Colonic mucosa (tissue), 4 donors: ENCODE measurements at regions not wholly inside any gene's neighbourhood (a gene's known extent, or its start where the extent isn't known, plus 50 kb on each side); places are given as distances from the start of the nearest gene placed in this dataset.

Experiments
- DNase-seq: peaks from one replicate; pipeline ENCODE4 v3.0.0-alpha.2; 2020
- H3K27ac ChIP-seq: fragments of 200-600 bp; one replicate; pipeline ENCODE4 v1.8.0; 2021
- H3K27me3 ChIP-seq: fragments of 200-600 bp; one replicate; pipeline ENCODE4 v1.8.0; 2021
- H3K36me3 ChIP-seq: fragments of 200-600 bp; one replicate; pipeline ENCODE4 v1.8.0; 2021
- H3K4me1 ChIP-seq: fragments of 200-600 bp; one replicate; pipeline ENCODE4 v1.8.0; 2021; ENCODE audit warnings: mild to moderate bottlenecking
- H3K4me3 ChIP-seq: fragments of 200-600 bp; one replicate; pipeline ENCODE4 v1.8.0; 2021
- H3K9ac ChIP-seq, 2 donors: one replicate each; pipeline ENCODE4 v1.7.0; 2013; ENCODE audit warnings: control low read depth in 2 of 2, low read depth in 2 of 2, low read length in 2 of 2
- H3K9me3 ChIP-seq: fragments of 200-600 bp; one replicate; pipeline ENCODE4 v1.8.0; 2021
- intact Hi-C: fragments of 100-400 bp; cut with DNase I; formaldehyde crosslinking; loops from one replicate; pipeline ENCODE4 v1.14.1; 2022
- TF ChIP-seq, protein P1 (sequence below): fragments of 200-600 bp; IDR thresholded peaks from one replicate; pipeline ENCODE4 v1.8.0; 2022; ENCODE audit warnings: antibody characterized with exemption, mild to moderate bottlenecking
- donor health status: healthy.
- donor health status: DM: no; HTN: no; CAD: no.
- donor health status: DM: no; HTN: no; CAD: no.

DNA sequence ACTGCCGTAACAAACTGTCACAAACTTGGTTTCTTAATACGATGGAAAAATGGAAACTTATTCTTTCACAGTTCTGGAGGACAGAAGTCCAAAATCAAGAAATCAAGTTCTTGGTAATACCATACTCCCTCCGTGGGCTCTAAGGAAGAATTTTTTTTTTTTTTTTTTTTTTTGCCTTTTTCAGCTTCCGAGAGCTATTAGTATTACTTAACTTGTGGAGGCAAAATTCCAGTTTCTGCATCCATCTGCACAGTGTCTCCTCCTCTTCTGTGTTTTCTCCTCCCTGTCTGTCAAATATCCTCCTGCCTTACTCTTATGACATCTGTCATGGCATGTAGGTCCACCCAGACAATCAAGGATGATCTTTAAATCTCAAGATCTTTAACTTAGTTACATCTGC, 426.6 kb downstream of the SPRY1 start:
- Histone ChIP-seq H3K4me1 (no peaks in the 10 kb centered on the region), H3K9ac (no peak overlapping the region), H3K4me3 (no peak overlapping the region), H3K9me3 (no peaks in the 10 kb centered on the region), H3K36me3 (no peaks in the 10 kb centered on the region), H3K27me3 (no peaks in the 10 kb centered on the region), H3K27ac (no peak overlapping the region)
- no peak for DNase-seq
- TF ChIP-seq, protein P1, sequence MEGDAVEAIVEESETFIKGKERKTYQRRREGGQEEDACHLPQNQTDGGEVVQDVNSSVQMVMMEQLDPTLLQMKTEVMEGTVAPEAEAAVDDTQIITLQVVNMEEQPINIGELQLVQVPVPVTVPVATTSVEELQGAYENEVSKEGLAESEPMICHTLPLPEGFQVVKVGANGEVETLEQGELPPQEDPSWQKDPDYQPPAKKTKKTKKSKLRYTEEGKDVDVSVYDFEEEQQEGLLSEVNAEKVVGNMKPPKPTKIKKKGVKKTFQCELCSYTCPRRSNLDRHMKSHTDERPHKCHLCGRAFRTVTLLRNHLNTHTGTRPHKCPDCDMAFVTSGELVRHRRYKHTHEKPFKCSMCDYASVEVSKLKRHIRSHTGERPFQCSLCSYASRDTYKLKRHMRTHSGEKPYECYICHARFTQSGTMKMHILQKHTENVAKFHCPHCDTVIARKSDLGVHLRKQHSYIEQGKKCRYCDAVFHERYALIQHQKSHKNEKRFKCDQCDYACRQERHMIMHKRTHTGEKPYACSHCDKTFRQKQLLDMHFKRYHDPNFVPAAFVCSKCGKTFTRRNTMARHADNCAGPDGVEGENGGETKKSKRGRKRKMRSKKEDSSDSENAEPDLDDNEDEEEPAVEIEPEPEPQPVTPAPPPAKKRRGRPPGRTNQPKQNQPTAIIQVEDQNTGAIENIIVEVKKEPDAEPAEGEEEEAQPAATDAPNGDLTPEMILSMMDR: no peak
- intact Hi-C loops: no loop called here

DNA sequence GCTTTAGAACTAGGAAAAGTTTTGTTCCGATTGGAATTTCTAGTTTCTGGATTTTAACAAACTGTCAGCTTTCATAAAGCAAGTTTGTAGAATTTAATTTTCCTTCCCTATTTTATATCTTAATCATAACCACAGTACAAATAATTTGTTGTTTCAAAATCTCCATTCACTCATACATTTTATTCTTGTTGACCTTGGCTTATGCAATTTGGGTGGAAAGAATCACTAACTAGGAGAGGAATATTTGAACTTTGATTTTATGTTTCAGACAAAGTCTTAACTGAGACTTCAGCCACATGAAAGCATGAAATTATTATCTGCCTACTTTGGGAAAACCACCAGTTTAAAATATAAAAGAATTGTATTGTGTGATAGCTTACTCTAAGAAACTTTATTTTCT, 427.9 kb downstream of the SPRY1 start:
- Histone ChIP-seq H3K9ac (no peak overlapping the region), H3K27me3 (no peaks in the 10 kb centered on the region), H3K27ac (no peak overlapping the region), H3K4me3 (no peak overlapping the region), H3K9me3 (no peaks in the 10 kb centered on the region), H3K36me3 (no peaks in the 10 kb centered on the region), H3K4me1 (no peaks in the 10 kb centered on the region)
- TF ChIP-seq, protein P1: no peak
- intact Hi-C loops: no loop called here
- no peak for DNase-seq

DNA sequence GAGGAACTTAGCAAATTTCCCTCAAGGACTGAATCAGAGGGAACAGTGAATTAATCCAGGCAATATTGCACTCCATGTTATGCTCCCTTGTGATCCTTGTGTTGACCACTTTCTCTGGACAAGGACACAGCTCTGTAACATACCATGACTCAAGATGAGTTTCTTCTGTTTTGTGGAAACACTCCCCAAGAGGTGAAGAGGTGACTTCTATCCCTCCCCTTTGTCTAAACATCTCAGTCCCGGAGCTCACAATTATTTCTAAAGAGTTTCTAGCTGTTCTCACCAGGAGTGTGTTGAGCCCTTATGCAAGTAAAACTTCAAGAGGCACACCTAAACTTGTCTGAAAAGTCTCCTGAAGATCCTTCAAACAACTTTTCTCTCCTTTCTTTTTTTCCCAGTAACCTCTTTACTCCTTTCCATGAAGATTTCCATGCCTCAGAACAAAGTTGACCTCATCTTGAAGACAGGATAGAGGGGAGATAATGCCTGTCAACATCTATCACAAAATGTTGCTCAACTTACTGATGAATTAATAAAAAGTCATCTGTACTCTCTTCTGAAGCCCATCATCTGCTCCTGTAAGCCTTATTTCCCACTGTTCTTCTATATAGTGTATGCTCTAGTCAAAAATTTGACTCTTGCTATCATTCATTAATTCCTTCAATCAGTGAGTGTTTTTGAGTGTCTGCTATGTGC, 429.1 kb downstream of the SPRY1 start:
- TF ChIP-seq, protein P1: no peak

GRCh38 chr4:123826896-123827295, 430.3 kb downstream of the SPRY1 start:
- H3K4me1 ChIP-seq: no peaks in the 10 kb centered on the region
- TF ChIP-seq, protein P1: no peak
- no peaks in the 10 kb centered on the region for H3K36me3 ChIP-seq
- intact Hi-C loops: no loop called here
- no peaks in the 10 kb centered on the region for H3K9me3 ChIP-seq
- H3K9ac ChIP-seq: no peak overlapping the region
- no peak overlapping the region for H3K27ac ChIP-seq
- DNase-seq: no peak
- no peaks in the 10 kb centered on the region for H3K27me3 ChIP-seq
- H3K4me3 ChIP-seq: no peak overlapping the region

More for the DNA sequence above, 429.1 kb downstream of the SPRY1 start:
- H3K9me3 ChIP-seq: no peaks in the 10 kb centered on the region
- H3K4me1 ChIP-seq: no peaks in the 10 kb centered on the region
- DNase-seq: no peak
- H3K27me3 ChIP-seq: no peaks in the 10 kb centered on the region
- H3K4me3 ChIP-seq: no peak overlapping the region
- intact Hi-C loops: no loop called here
- no peak overlapping the region for H3K27ac ChIP-seq
- no peaks in the 10 kb centered on the region for H3K36me3 ChIP-seq
- H3K9ac ChIP-seq: no peak overlapping the region

GRCh38 chr4:123827511-123827910, 430.9 kb downstream of the SPRY1 start:
- Histone ChIP-seq H3K9me3 (no peaks in the 10 kb centered on the region), H3K4me1 (no peaks in the 10 kb centered on the region), H3K4me3 (no peak overlapping the region), H3K27me3 (no peaks in the 10 kb centered on the region), H3K27ac (no peak overlapping the region), H3K36me3 (no peaks in the 10 kb centered on the region), H3K9ac (no peak overlapping the region)
- intact Hi-C loops: no loop called here
- no peak for DNase-seq
- TF ChIP-seq, protein P1: no peak
